Activated CD8-positive, alpha-beta T cell treated with anti-CD3 and anti-CD28 coated beads for 36 hours (primary cell): ENCODE measurements at regions not wholly inside any gene's neighbourhood (a gene's known extent, or its start where the extent isn't known, plus 50 kb on each side); places are given as distances from the start of the nearest gene placed in this dataset.
"Not testable (repeated sequence)": the region's sequence is repeated elsewhere in the genome, so short reads cannot be mapped to it uniquely, and the experiment has no call there.

ENCODE experiments used
- ATAC-seq: fragments of 200-7000 bp; cut with Tn5 transposase; one replicate; pipeline ENCODE4 v1.10.0; 2021; ENCODE audit warnings: mild to moderate bottlenecking, moderate library complexity
- CTCF ChIA-PET: fragments of 350-600 bp; sonication (Branson Sonifier 250); formaldehyde crosslinking; loops from one replicate; lab custom pipeline; 2021; ENCODE audit warnings: antibody characterized with exemption; lab: Charles Lee
- POLR2A ChIA-PET: fragments of 350-600 bp; sonication (Branson Sonifier 250); formaldehyde crosslinking; loops from one replicate; lab custom pipeline; 2021; ENCODE audit warnings: antibody characterized with exemption; lab: Charles Lee
- DNase-seq: peaks from one replicate; pipeline ENCODE4 v3.0.0-alpha.2; 2020
- H3K27ac Mint-ChIP-seq: one replicate; pipeline ENCODE4 v1.8.0; 2021; ENCODE audit warnings: mild to moderate bottlenecking, mixed read lengths
- H3K27me3 Mint-ChIP-seq: one replicate; pipeline ENCODE4 v1.8.0; 2021; ENCODE audit warnings: mixed read lengths
- H3K36me3 Mint-ChIP-seq: one replicate; pipeline ENCODE4 v1.8.0; 2021; ENCODE audit warnings: low read depth, mixed read lengths
- H3K4me1 Mint-ChIP-seq: one replicate; pipeline ENCODE4 v1.8.0; 2021; ENCODE audit warnings: low read depth, mixed read lengths
- H3K4me3 Mint-ChIP-seq: one replicate; pipeline ENCODE4 v1.8.0; 2021; ENCODE audit warnings: mild to moderate bottlenecking, moderate library complexity, mixed read lengths
- H3K9me3 Mint-ChIP-seq: one replicate; pipeline ENCODE4 v1.8.0; 2021; ENCODE audit warnings: mixed read lengths
- intact Hi-C: fragments of 100-400 bp; cut with micrococcal nuclease; formaldehyde crosslinking; loops from one replicate; pipeline ENCODE4 v1.10.0; 2022
- TF ChIP-seq, protein P1 (sequence below): fragments of 200-600 bp; IDR thresholded peaks from one replicate; pipeline ENCODE4 v1.8.0; 2022; ENCODE audit warnings: antibody characterized with exemption, mild to moderate bottlenecking

GRCh38 chr12:37666069-37666781, 650.3 kb upstream of the ALG10B start:
- CTCF ChIA-PET, result no interaction called here

DNA sequence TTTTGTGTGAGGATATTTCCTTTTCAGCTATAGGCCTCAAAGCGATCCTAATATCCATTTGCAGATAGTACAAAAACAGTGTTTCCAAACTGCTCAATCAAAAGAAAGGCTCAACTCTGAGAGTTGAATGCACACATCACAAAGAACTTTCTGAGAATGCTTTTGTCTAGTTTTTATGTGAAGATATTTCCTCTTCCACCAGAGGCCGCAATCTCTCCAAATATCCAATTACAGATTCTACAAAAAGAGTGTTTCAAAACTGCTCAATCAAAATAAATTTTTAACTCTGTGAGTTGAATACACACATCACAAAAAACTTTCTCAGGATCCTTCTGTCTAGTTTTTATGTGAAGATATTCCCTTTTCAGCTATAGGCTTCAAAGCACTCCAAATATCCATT, 648.0 kb upstream of the ALG10B start:
- H3K27me3 Mint-ChIP-seq, H3K9me3 Mint-ChIP-seq, H3K27ac Mint-ChIP-seq, ATAC-seq, POLR2A ChIA-PET, DNase-seq, H3K36me3 Mint-ChIP-seq, H3K4me1 Mint-ChIP-seq, CTCF ChIA-PET, H3K4me3 Mint-ChIP-seq, intact Hi-C loops: not testable (repeated sequence)

More at GRCh38 chr12:37666069-37666781, 650.3 kb upstream of the ALG10B start:
- POLR2A ChIA-PET, result no interaction called here
- intact Hi-C loops, result no loop called here
- Mint-ChIP-seq H3K4me1 (no peaks in the 10 kb centered on the region), H3K36me3 (no peaks in the 10 kb centered on the region), H3K27ac (no peak overlapping the region), H3K9me3 (no peaks in the 10 kb centered on the region), H3K4me3 (no peak overlapping the region), H3K27me3 (no peaks in the 10 kb centered on the region)
- no peak for DNase-seq
- TF ChIP-seq, protein P1, sequence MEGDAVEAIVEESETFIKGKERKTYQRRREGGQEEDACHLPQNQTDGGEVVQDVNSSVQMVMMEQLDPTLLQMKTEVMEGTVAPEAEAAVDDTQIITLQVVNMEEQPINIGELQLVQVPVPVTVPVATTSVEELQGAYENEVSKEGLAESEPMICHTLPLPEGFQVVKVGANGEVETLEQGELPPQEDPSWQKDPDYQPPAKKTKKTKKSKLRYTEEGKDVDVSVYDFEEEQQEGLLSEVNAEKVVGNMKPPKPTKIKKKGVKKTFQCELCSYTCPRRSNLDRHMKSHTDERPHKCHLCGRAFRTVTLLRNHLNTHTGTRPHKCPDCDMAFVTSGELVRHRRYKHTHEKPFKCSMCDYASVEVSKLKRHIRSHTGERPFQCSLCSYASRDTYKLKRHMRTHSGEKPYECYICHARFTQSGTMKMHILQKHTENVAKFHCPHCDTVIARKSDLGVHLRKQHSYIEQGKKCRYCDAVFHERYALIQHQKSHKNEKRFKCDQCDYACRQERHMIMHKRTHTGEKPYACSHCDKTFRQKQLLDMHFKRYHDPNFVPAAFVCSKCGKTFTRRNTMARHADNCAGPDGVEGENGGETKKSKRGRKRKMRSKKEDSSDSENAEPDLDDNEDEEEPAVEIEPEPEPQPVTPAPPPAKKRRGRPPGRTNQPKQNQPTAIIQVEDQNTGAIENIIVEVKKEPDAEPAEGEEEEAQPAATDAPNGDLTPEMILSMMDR, result no peak
- no peak for ATAC-seq

DNA sequence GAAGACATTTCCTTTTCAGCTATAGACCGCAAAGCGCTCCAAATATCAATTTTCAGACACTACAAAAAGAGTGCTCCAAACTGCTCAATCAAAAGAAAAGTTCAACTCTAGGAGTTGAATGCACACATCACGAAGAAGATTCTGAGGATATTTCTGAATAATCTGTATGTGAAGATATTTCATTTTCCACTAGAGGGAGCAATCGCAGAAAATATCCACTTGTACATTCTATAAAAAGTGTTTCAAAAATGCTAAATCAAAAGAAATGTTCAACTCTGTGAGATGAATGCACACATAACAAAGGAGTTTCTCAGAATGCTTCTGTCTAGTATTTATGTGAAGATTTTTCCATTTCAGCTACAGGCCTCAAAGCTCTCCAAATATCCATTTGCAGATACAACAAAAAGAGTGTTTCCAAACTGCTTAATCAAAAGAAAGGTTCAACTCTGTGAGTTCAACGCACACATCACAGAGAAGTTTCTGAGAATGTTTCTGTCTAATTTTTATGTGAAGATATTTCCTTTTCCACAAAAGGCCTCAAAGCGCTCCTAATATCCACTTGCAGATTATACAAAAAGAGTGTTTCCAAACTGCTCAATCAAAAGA, 643.8 kb upstream of the ALG10B start:
- DNase-seq, result no peak
- Mint-ChIP-seq H3K9me3 (peaks cover 3% of the 10 kb centered on the region), H3K4me1 (no peaks in the 10 kb centered on the region), H3K27me3 (no peaks in the 10 kb centered on the region), H3K27ac (no peak overlapping the region), H3K36me3 (no peaks in the 10 kb centered on the region), H3K4me3 (no peak overlapping the region)
- intact Hi-C loops, result no loop called here
- TF ChIP-seq, protein P1, result peak; percentile 56
- ATAC-seq, result no peak
- CTCF ChIA-PET, result no interaction called here
- POLR2A ChIA-PET, result no interaction called here

- Mint-ChIP-seq H3K9me3 (peaks cover 17% of the 10 kb centered on the region), H3K36me3 (no peaks in the 10 kb centered on the region), H3K4me1 (no peaks in the 10 kb centered on the region), H3K27me3 (no peaks in the 10 kb centered on the region), H3K27ac (no peak overlapping the region), H3K4me3 (no peak overlapping the region)
- ChIA-PET POLR2A (no interaction called here), CTCF (no interaction called here)
- DNase-seq (no peak), ATAC-seq (no peak)
- TF ChIP-seq, protein P1, result no peak
- intact Hi-C loops, result no loop called here
These were observed 595.7 kb upstream of the ALG10B start for GRCh38 chr12:37720846-37721245.

DNA sequence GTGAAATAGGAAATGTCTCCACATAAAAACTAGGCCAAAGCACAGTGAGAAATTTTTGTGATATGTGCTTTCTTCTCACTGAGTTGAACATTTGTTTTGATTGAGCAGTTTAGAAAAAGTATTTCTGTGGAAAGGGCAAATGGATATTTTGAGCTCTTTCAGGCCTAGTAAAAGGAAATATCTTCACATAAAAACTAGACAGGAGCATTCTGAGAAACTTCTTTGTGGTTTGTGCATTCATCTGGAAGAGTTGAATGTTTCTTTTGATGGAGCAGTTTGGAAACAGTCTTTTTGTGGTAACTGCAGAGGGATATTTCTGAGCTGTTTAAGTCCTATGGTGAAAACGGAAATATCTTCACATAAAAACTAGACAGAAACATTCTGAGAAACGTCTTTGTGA, 582.7 kb upstream of the ALG10B start:
- DNase-seq (no peak), ATAC-seq (no peak)
- intact Hi-C loops, result no loop called here
- no peaks in the 10 kb centered on the region for H3K4me1 Mint-ChIP-seq
- no peak overlapping the region for H3K4me3 Mint-ChIP-seq
- no peak overlapping the region for H3K27ac Mint-ChIP-seq
- no peaks in the 10 kb centered on the region for H3K27me3 Mint-ChIP-seq
- no peaks in the 10 kb centered on the region for H3K36me3 Mint-ChIP-seq
- TF ChIP-seq, protein P1, result no peak
- ChIA-PET CTCF (no interaction called here), POLR2A (no interaction called here)
- peaks cover 20% of the 10 kb centered on the region for H3K9me3 Mint-ChIP-seq
